ENCODE measurements at regions not wholly inside any gene's neighbourhood (a gene's known extent, or its start where the extent isn't known, plus 50 kb on each side); places are given as distances from the start of the nearest gene placed in this dataset.

DNA sequence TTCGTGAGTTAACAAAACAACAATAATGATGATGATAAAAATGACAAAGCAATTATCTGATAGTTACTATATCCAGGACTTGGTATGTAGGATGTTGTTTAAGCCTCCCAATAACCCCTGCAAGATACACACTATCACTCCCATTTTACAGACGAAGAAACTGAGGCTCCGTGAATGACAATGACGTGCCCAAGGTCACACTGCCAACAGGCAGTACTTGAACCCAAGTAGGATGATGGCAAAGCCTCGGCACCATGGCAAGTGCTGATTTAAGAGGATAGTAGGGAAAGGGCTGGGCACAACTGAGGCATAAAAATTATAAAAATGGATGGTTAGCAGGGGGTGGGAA, 226.8 kb upstream of the LHX5 start:
- H3K4me1 ChIP-seq, result no peaks in the 10 kb centered on the region
- H3K9me3 ChIP-seq, result no peaks in the 10 kb centered on the region
- H3K4me3 ChIP-seq, result no peak overlapping the region
- TF ChIP-seq CTCF (IDR thresholded peaks at IDR 0.05), result no peak
- no peak for TF ChIP-seq POLR2A (IDR thresholded peaks at IDR 0.05)
- no peak for DNase-seq
- peaks cover 0 to 85% (median 0%) of the 10 kb centered on the region in 4 donors for H3K27me3 ChIP-seq
- intact Hi-C loops (cut with DNase I), result no loop called here
- 58 to 60% methylated on average over 5 of the region's 5 CpGs for WGBS, 2 donors
- no peak overlapping the region for H3K27ac ChIP-seq
- no peaks in the 10 kb centered on the region for H3K36me3 ChIP-seq

DNA sequence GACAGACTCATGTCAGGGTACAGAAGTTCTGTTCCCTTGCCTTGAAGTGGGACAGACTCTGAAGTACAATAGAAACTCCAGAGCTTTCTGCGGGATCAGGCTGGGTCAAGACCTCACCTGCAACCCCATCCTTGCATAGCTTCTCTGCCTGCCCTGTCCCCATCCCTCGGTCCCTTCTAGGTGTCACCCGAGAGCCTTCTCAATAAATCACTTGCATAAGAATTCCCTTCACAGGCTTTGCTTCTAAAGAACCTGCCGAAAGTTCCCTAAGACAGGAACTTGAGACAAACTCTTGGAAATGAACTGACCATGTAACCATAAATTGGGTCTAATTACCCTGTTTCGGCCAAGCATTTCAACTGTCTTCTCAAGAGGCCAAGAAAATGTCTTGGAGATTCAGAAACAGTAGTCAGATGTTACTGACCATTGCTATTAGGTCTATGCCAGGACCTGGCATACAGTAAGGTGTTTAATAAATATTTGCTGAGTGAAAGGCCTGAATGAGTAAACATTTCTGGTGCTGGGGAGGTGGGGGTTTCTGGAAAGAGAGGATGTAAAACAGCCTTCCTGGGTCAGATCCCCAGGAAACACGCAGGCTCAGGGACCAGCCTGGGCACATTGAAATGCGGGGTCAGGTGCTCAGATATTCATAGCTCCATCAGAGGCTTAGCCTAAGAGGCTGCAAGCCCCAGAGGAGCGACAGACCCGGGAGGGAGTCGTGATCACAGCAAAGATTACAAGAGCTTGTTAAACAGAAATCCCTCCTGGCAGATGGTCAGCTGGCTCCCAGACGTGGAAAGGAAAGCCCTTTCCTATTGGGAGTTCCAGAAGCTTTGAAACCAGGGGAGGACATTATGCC, 226.2 kb upstream of the LHX5 start:
- Histone ChIP-seq H3K4me3 (no peak overlapping the region), H3K36me3 (no peaks in the 10 kb centered on the region), H3K9me3 (no peaks in the 10 kb centered on the region), H3K27ac (no peak overlapping the region), H3K27me3 (peaks cover 0 to 85% (median 0%) of the 10 kb centered on the region in 4 donors), H3K4me1 (no peaks in the 10 kb centered on the region)
- DNase-seq, result no peak
- TF ChIP-seq CTCF (IDR thresholded peaks at IDR 0.05) (no peak), POLR2A (IDR thresholded peaks at IDR 0.05) (no peak)
- 6 to 12% methylated on average over 10 to 11 of the region's 11 CpGs for WGBS, 2 donors
- intact Hi-C loops (cut with DNase I), result no loop called here

GRCh38 chr12:113697104-113697503, 225.4 kb upstream of the LHX5 start:
- Histone ChIP-seq H3K27ac (no peak overlapping the region), H3K27me3 (peaks cover 0 to 85% (median 0%) of the 10 kb centered on the region in 4 donors), H3K4me3 (no peak overlapping the region), H3K9me3 (no peaks in the 10 kb centered on the region), H3K36me3 (no peaks in the 10 kb centered on the region), H3K4me1 (no peaks in the 10 kb centered on the region)
- WGBS, 2 donors, result 47 to 57% methylated on average over 4 of the region's 5 CpGs
- no peak for TF ChIP-seq CTCF (IDR thresholded peaks at IDR 0.05)
- TF ChIP-seq POLR2A (IDR thresholded peaks at IDR 0.05), result no peak
- intact Hi-C loops (cut with DNase I), result no loop called here
- DNase-seq, result no peak

- 63 to 65% methylated on average over 8 of the region's 8 CpGs for WGBS, 2 donors
- peaks cover 0 to 93% (median 0%) of the 10 kb centered on the region in 4 donors for H3K27me3 ChIP-seq
- H3K36me3 ChIP-seq, result no peaks in the 10 kb centered on the region
- TF ChIP-seq CTCF (IDR thresholded peaks at IDR 0.05) (no peak), POLR2A (IDR thresholded peaks at IDR 0.05) (no peak)
- H3K4me3 ChIP-seq, result no peak overlapping the region
- no peak overlapping the region for H3K27ac ChIP-seq
- intact Hi-C loops (cut with DNase I), result no loop called here
- H3K4me1 ChIP-seq, result no peaks in the 10 kb centered on the region
- H3K9me3 ChIP-seq, result no peaks in the 10 kb centered on the region
- no peak for DNase-seq
Observed at GRCh38 chr12:113693693-113694092, 222.0 kb upstream of the LHX5 start.

GRCh38 chr12:113689047-113689610, 217.5 kb upstream of the LHX5 start:
- 57 to 68% methylated on average over 3 to 5 of the region's 9 CpGs for WGBS, 2 donors
- Histone ChIP-seq H3K36me3 (no peaks in the 10 kb centered on the region), H3K4me3 (no peak overlapping the region), H3K27me3 (peaks cover 0 to 76% (median 0%) of the 10 kb centered on the region in 4 donors), H3K9me3 (no peaks in the 10 kb centered on the region), H3K4me1 (no peaks in the 10 kb centered on the region), H3K27ac (no peak overlapping the region)
- intact Hi-C loops (cut with DNase I), result no loop called here
- TF ChIP-seq CTCF (IDR thresholded peaks at IDR 0.05) (no peak), POLR2A (IDR thresholded peaks at IDR 0.05) (no peak)
- DNase-seq, result no peak
